ENCODE measurements at regions not wholly inside any gene's neighbourhood (a gene's known extent, or its start where the extent isn't known, plus 50 kb on each side); places are given as distances from the start of the nearest gene placed in this dataset.

DNA sequence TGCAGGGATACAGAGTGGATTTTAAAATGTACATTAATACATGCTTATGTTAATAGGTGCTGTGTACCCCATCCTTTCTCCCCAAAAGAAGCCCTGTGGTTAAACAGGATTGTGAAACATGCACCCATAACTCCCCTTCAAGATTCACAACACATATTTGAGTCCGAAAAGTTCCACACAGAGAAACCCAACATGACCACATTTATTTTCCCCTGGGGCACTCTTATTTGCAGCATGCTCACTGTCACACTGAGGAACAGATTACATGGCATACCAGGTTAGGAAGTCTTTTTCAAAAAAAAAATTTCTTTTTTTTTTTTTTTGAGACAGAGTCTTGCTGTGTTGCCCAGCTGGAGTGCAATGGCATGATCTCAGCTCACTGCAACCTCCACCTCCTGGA, 67.7 kb upstream of the COL5A2 start (continued):
- TF ChIP-seq, protein P1, sequence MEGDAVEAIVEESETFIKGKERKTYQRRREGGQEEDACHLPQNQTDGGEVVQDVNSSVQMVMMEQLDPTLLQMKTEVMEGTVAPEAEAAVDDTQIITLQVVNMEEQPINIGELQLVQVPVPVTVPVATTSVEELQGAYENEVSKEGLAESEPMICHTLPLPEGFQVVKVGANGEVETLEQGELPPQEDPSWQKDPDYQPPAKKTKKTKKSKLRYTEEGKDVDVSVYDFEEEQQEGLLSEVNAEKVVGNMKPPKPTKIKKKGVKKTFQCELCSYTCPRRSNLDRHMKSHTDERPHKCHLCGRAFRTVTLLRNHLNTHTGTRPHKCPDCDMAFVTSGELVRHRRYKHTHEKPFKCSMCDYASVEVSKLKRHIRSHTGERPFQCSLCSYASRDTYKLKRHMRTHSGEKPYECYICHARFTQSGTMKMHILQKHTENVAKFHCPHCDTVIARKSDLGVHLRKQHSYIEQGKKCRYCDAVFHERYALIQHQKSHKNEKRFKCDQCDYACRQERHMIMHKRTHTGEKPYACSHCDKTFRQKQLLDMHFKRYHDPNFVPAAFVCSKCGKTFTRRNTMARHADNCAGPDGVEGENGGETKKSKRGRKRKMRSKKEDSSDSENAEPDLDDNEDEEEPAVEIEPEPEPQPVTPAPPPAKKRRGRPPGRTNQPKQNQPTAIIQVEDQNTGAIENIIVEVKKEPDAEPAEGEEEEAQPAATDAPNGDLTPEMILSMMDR (conservative IDR thresholded peaks at IDR 0.05; ENCODE audit: low read depth in 2 of 2), result no peak
- no peak for TF ChIP-seq STAT1 (IDR thresholded peaks at IDR 0.05; ENCODE audit: unreplicated experiment)
- TF ChIP-seq EZH2phosphoT487 (IDR thresholded peaks at IDR 0.05; ENCODE audit: unreplicated experiment), result no peak
- TF ChIP-seq, protein P2, sequence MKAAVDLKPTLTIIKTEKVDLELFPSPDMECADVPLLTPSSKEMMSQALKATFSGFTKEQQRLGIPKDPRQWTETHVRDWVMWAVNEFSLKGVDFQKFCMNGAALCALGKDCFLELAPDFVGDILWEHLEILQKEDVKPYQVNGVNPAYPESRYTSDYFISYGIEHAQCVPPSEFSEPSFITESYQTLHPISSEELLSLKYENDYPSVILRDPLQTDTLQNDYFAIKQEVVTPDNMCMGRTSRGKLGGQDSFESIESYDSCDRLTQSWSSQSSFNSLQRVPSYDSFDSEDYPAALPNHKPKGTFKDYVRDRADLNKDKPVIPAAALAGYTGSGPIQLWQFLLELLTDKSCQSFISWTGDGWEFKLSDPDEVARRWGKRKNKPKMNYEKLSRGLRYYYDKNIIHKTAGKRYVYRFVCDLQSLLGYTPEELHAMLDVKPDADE (IDR thresholded peaks at IDR 0.05), result no peak
- TF ChIP-seq NANOG (IDR thresholded peaks at IDR 0.05; ENCODE audit: borderline replicate concordance), result no peak
- TF ChIP-seq, protein P3, sequence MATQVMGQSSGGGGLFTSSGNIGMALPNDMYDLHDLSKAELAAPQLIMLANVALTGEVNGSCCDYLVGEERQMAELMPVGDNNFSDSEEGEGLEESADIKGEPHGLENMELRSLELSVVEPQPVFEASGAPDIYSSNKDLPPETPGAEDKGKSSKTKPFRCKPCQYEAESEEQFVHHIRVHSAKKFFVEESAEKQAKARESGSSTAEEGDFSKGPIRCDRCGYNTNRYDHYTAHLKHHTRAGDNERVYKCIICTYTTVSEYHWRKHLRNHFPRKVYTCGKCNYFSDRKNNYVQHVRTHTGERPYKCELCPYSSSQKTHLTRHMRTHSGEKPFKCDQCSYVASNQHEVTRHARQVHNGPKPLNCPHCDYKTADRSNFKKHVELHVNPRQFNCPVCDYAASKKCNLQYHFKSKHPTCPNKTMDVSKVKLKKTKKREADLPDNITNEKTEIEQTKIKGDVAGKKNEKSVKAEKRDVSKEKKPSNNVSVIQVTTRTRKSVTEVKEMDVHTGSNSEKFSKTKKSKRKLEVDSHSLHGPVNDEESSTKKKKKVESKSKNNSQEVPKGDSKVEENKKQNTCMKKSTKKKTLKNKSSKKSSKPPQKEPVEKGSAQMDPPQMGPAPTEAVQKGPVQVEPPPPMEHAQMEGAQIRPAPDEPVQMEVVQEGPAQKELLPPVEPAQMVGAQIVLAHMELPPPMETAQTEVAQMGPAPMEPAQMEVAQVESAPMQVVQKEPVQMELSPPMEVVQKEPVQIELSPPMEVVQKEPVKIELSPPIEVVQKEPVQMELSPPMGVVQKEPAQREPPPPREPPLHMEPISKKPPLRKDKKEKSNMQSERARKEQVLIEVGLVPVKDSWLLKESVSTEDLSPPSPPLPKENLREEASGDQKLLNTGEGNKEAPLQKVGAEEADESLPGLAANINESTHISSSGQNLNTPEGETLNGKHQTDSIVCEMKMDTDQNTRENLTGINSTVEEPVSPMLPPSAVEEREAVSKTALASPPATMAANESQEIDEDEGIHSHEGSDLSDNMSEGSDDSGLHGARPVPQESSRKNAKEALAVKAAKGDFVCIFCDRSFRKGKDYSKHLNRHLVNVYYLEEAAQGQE (IDR thresholded peaks at IDR 0.05; ENCODE audit: unreplicated experiment), result no peak
- no peak for TF ChIP-seq CREB1 (CRISPR knock-in tag; IDR thresholded peaks at IDR 0.05; ENCODE audit: low read depth)

DNA sequence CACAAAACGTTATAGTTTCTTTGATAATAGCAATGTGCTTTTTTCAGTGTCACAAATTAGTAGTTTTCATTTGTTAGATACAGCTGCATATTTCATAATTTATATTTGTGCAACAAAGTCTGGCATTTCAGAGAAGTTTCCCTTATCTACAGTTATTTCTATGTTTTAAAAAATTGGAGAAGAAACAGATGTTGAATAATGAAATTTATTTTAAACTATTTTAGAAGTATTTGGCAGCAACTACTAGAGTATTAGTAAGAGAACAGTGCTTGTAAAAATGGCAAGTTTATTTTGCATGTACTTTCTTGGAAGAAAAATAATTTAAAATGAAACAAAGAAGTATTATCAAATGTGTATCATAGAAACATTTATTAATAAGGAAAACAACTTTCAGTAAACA, 68.6 kb upstream of the COL5A2 start:
- H2AFZ ChIP-seq, result no peak overlapping the region
- no peaks in the 10 kb centered on the region for H3K4me1 ChIP-seq (ENCODE audit: insufficient read depth)
- Mint-ChIP-seq H3K27ac (no peak overlapping the region), H3K9me3 (peaks cover 17% of the 10 kb centered on the region), H3K4me3 (no peak overlapping the region), H3K27me3 (ENCODE audit: insufficient read depth, low read depth, poor library complexity) (peaks cover 1% of the 10 kb centered on the region), H3K4me1 (no peaks in the 10 kb centered on the region), H3K36me3 (ENCODE audit: low read depth) (peaks cover 17% of the 10 kb centered on the region)
- no peaks in the 10 kb centered on the region for H3K27me3 ChIP-seq (ENCODE audit: insufficient read depth)
- no peak overlapping the region for H3K27ac ChIP-seq (ENCODE audit: low read depth)
- ATAC-seq (no peak), DNase-seq (ENCODE audit: low spot score) (no peak)
- no peaks in the 10 kb centered on the region for H3F3A ChIP-seq (replicated peaks; ENCODE audit: low read depth)
- TF ChIP-seq POLR2AphosphoS5 (IDR thresholded peaks at IDR 0.05; ENCODE audit: low read depth) (no peak), ZNF114 (CRISPR knock-in tag; IDR thresholded peaks at IDR 0.05) (no peak), ZNF331 (CRISPR knock-in tag; IDR thresholded peaks at IDR 0.05; ENCODE audit: low read depth) (no peak), NANOG (IDR thresholded peaks at IDR 0.05; ENCODE audit: borderline replicate concordance) (no peak), EZH2 (IDR thresholded peaks at IDR 0.05; ENCODE audit: low read depth, unreplicated experiment) (no peak), JUNB (IDR thresholded peaks at IDR 0.05; ENCODE audit: unreplicated experiment) (no peak), CREB1 (CRISPR knock-in tag; IDR thresholded peaks at IDR 0.05; ENCODE audit: low read depth) (no peak), EZH2phosphoT487 (IDR thresholded peaks at IDR 0.05; ENCODE audit: unreplicated experiment) (no peak)
- TF ChIP-seq, protein P2 (IDR thresholded peaks at IDR 0.05), result no peak
- TF ChIP-seq, protein P1 (conservative IDR thresholded peaks at IDR 0.05; ENCODE audit: low read depth in 2 of 2), result no peak
- H3K4me3 ChIP-seq, result no peak overlapping the region
- H3K79me2 ChIP-seq (replicated peaks; ENCODE audit: insufficient read depth), result no peaks in the 10 kb centered on the region
- H3K4me2 ChIP-seq, result no peak overlapping the region
- H4K20me1 ChIP-seq (replicated peaks; ENCODE audit: insufficient read depth), result no peaks in the 10 kb centered on the region
- no peaks in the 10 kb centered on the region for H3K36me3 ChIP-seq (ENCODE audit: insufficient read depth)
- H3K9me2 ChIP-seq (ENCODE audit: insufficient read depth), result no peaks in the 10 kb centered on the region; the same call in none of the 2 replicates

Measured in GM23338 (cell line).